PC-3 (cell line): ENCODE measurements at regions not wholly inside any gene's neighbourhood (a gene's known extent, or its start where the extent isn't known, plus 50 kb on each side); places are given as distances from the start of the nearest gene placed in this dataset.

Experiments used
- ATAC-seq: fragments of 200-7000 bp; cut with Tn5 transposase; 2 replicates; pipeline ENCODE4 v1.9.1; 2020; ENCODE audit warnings: mild to moderate bottlenecking, moderate library complexity
- BruUV-seq: library from RNA; stranded (reverse); fragments of 400-500 nt; replicated peaks from 2 replicates; lab custom pipeline; 2021; lab: Mats Ljungman, UMichigan
- CTCF ChIA-PET: fragments of 300-600 bp; sonication (Branson Sonifier 250); formaldehyde crosslinking; loops from one replicate; lab custom pipeline; 2022; ENCODE audit warnings: antibody characterized with exemption; lab: Charles Lee
- POLR2A ChIA-PET: fragments of 300-600 bp; sonication (Branson Sonifier 250); formaldehyde crosslinking; loops from one replicate; lab custom pipeline; 2022; ENCODE audit warnings: antibody characterized with exemption; ENCODE audit not compliant: unreplicated experiment; lab: Charles Lee
- DNase-seq: peaks from one replicate; pipeline ENCODE4 v3.0.0-alpha.2; 2015
- H2AFZ ChIP-seq: fragments of 300-600 bp; sonication (generic); 2 replicates; pipeline ENCODE4 v1.6.0; 2016; ENCODE audit warnings: antibody characterized with exemption, low read length
- H3F3A ChIP-seq: fragments of 300-600 bp; sonication (generic); one replicate; pipeline ENCODE4 v1.6.0; 2017; ENCODE audit warnings: antibody characterized with exemption, low read length, control low read depth, mild to moderate bottlenecking; ENCODE audit not compliant: unreplicated experiment
- H3K27ac ChIP-seq: fragments of 300-600 bp; sonication (generic); 2 replicates; pipeline ENCODE4 v1.5.1; 2016; ENCODE audit warnings: mild to moderate bottlenecking, low read length
- H3K27me3 ChIP-seq: fragments of 300-600 bp; sonication (generic); 2 replicates; pipeline ENCODE4 v1.6.1; 2016; ENCODE audit warnings: low read length, mixed read lengths
- H3K36me3 ChIP-seq: fragments of 300-600 bp; sonication (generic); 2 replicates; pipeline ENCODE4 v1.6.1; 2016; ENCODE audit warnings: low read depth, mixed run types, low read length, mixed read lengths
- H3K4me1 ChIP-seq: fragments of 300-600 bp; sonication (generic); 2 replicates; pipeline ENCODE4 v1.5.1; 2016; ENCODE audit warnings: low read length; ENCODE audit not compliant: insufficient read depth
- H3K4me2 ChIP-seq: fragments of 300-600 bp; sonication (generic); 2 replicates; pipeline ENCODE4 v1.6.0; 2016; ENCODE audit warnings: low read length
- H3K4me3 ChIP-seq: fragments of 300-600 bp; sonication (generic); 2 replicates; pipeline ENCODE4 v1.5.1; 2016; ENCODE audit warnings: mild to moderate bottlenecking, low read length, mixed read lengths
- H3K79me2 ChIP-seq: fragments of 300-600 bp; sonication (generic); 2 replicates; pipeline ENCODE4 v1.6.1; 2017; ENCODE audit warnings: low read length, mixed read lengths
- H3K9ac ChIP-seq: fragments of 300-600 bp; sonication (generic); 2 replicates; pipeline ENCODE4 v1.6.0; 2016; ENCODE audit warnings: mild to moderate bottlenecking, low read length
- H3K9me2 ChIP-seq: fragments of 300-600 bp; sonication (generic); replicated peaks from 2 replicates; pipeline ENCODE4 v1.6.1; 2016; ENCODE audit warnings: mixed run types, low read length, mixed read lengths
- H3K9me3 ChIP-seq: fragments of 300-600 bp; sonication (generic); 2 replicates; pipeline ENCODE4 v1.6.1; 2016; ENCODE audit warnings: low read length, mixed read lengths
- H4K20me1 ChIP-seq: fragments of 300-600 bp; sonication (generic); 2 replicates; pipeline ENCODE4 v1.6.1; 2016; ENCODE audit warnings: low read length, mixed read lengths
- EZH2 ChIP-seq: fragments of 300-600 bp; sonication (generic); IDR thresholded peaks from one replicate; pipeline ENCODE4 v1.6.1; 2017; ENCODE audit warnings: antibody characterized with exemption, mild to moderate bottlenecking, low read length; ENCODE audit not compliant: unreplicated experiment
- EZH2phosphoT487 ChIP-seq: fragments of 300-600 bp; sonication (generic); IDR thresholded peaks from 2 replicates; pipeline ENCODE4 v1.6.1; 2018; ENCODE audit warnings: mild to moderate bottlenecking, antibody characterized with exemption, low read length, borderline replicate concordance
- intact Hi-C: fragments of 100-400 bp; cut with micrococcal nuclease; formaldehyde crosslinking; loops from 2 replicates; pipeline ENCODE4 v1.9.0; 2023
- TF ChIP-seq, protein P1 (sequence below): fragments of 300-600 bp; sonication (generic); conservative IDR thresholded peaks from 2 replicates; pipeline ENCODE4 v1.5.1; 2017; ENCODE audit warnings: antibody characterized with exemption, low read depth, mild to moderate bottlenecking, low read length

GRCh38 chr3:59632760-59633573 is 583.1 kb upstream of the CFAP20DC start:
- no peaks in the 10 kb centered on the region for H3K9me2 ChIP-seq
- no peak for DNase-seq
- intact Hi-C loops, result no loop called here
- no peaks in the 10 kb centered on the region for H3K27me3 ChIP-seq
- H3K4me3 ChIP-seq, result no peak overlapping the region
- BruUV-seq, result no TSS peak
- no peaks in the 10 kb centered on the region for H3K9me3 ChIP-seq
- no peak overlapping the region for H3K27ac ChIP-seq
- no peaks in the 10 kb centered on the region for H3K36me3 ChIP-seq
- ChIA-PET POLR2A (no interaction called here), CTCF (no interaction called here)
- no peak for ATAC-seq
- H3K9ac ChIP-seq, result no peak overlapping the region
- no peaks in the 10 kb centered on the region for H4K20me1 ChIP-seq
- H2AFZ ChIP-seq, result no peak overlapping the region
- no peaks in the 10 kb centered on the region for H3F3A ChIP-seq
- no peaks in the 10 kb centered on the region for H3K4me1 ChIP-seq
- no peak for TF ChIP-seq EZH2phosphoT487
- no peak for TF ChIP-seq EZH2
- TF ChIP-seq, protein P1, sequence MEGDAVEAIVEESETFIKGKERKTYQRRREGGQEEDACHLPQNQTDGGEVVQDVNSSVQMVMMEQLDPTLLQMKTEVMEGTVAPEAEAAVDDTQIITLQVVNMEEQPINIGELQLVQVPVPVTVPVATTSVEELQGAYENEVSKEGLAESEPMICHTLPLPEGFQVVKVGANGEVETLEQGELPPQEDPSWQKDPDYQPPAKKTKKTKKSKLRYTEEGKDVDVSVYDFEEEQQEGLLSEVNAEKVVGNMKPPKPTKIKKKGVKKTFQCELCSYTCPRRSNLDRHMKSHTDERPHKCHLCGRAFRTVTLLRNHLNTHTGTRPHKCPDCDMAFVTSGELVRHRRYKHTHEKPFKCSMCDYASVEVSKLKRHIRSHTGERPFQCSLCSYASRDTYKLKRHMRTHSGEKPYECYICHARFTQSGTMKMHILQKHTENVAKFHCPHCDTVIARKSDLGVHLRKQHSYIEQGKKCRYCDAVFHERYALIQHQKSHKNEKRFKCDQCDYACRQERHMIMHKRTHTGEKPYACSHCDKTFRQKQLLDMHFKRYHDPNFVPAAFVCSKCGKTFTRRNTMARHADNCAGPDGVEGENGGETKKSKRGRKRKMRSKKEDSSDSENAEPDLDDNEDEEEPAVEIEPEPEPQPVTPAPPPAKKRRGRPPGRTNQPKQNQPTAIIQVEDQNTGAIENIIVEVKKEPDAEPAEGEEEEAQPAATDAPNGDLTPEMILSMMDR, result no peak
- H3K4me2 ChIP-seq, result no peak overlapping the region
- H3K79me2 ChIP-seq, result no peaks in the 10 kb centered on the region

GRCh38 chr3:59631482-59631881 is 581.7 kb upstream of the CFAP20DC start:
- H3K4me3 ChIP-seq, result no peak overlapping the region
- TF ChIP-seq EZH2, result no peak
- TF ChIP-seq EZH2phosphoT487, result no peak
- TF ChIP-seq, protein P1, result no peak
- H3F3A ChIP-seq, result no peaks in the 10 kb centered on the region
- intact Hi-C loops, result no loop called here
- no peaks in the 10 kb centered on the region for H3K27me3 ChIP-seq
- no peaks in the 10 kb centered on the region for H3K4me1 ChIP-seq
- BruUV-seq, result no TSS peak
- no peaks in the 10 kb centered on the region for H3K79me2 ChIP-seq
- H4K20me1 ChIP-seq, result no peaks in the 10 kb centered on the region
- no peak overlapping the region for H3K4me2 ChIP-seq
- ChIA-PET CTCF (no interaction called here), POLR2A (no interaction called here)
- H3K27ac ChIP-seq, result no peak overlapping the region
- H3K9me3 ChIP-seq, result no peaks in the 10 kb centered on the region
- H3K9ac ChIP-seq, result no peak overlapping the region
- no peak overlapping the region for H2AFZ ChIP-seq
- H3K9me2 ChIP-seq, result no peaks in the 10 kb centered on the region
- DNase-seq (no peak), ATAC-seq (no peak)
- no peaks in the 10 kb centered on the region for H3K36me3 ChIP-seq

- POLR2A ChIA-PET, result no interaction called here
- H3K4me3 ChIP-seq, result no peak overlapping the region
- CTCF ChIA-PET, result no interaction called here
- H3K4me1 ChIP-seq, result no peaks in the 10 kb centered on the region
- TF ChIP-seq, protein P1, result no peak
- TF ChIP-seq EZH2 (no peak), EZH2phosphoT487 (no peak)
- H2AFZ ChIP-seq, result no peak overlapping the region
- no peaks in the 10 kb centered on the region for H3K79me2 ChIP-seq
- no peaks in the 10 kb centered on the region for H3K9me2 ChIP-seq
- no peaks in the 10 kb centered on the region for H3F3A ChIP-seq
- no peaks in the 10 kb centered on the region for H3K36me3 ChIP-seq
- no TSS peak for BruUV-seq
- H3K27ac ChIP-seq, result no peak overlapping the region
- no peak overlapping the region for H3K4me2 ChIP-seq
- ATAC-seq (no peak), DNase-seq (no peak)
- H4K20me1 ChIP-seq, result no peaks in the 10 kb centered on the region
- H3K27me3 ChIP-seq, result no peaks in the 10 kb centered on the region
- intact Hi-C loops, result no loop called here
- H3K9ac ChIP-seq, result no peak overlapping the region
- no peaks in the 10 kb centered on the region for H3K9me3 ChIP-seq
These were observed 571.2 kb upstream of the CFAP20DC start for GRCh38 chr3:59621037-59621436.
